ENCODE measurements at regions not wholly inside any gene's neighbourhood (a gene's known extent, or its start where the extent isn't known, plus 50 kb on each side); places are given as distances from the start of the nearest gene placed in this dataset.

DNA sequence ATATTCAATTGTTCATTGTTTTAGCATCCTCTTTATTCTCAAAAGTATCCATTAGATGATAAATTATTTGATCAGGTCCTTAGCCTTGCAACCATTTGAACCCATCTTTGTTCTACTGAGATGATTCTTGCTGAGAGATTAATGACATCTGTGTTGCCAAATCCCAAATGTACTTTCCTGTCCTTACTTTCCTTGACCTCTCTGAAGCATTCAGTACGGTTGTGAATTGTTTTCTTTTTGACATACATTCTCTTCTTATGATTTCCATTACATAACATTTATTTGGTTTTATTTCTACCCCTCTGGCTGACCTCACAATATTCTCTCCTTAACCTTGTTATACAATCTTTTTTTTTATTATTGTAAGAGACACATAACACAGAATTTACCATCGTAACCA, 1058.6 kb upstream of the CNTNAP5 start:
- no peak for DNase-seq (ENCODE audit: extremely low spot score)
- Histone ChIP-seq H3K4me3 (ENCODE audit: low read depth, low read length) (no peak overlapping the region), H3K36me3 (ENCODE audit: insufficient read depth) (no peaks in the 10 kb centered on the region), H3K27ac (ENCODE audit: low read depth) (no peak overlapping the region), H3K4me1 (ENCODE audit: insufficient read depth) (no peaks in the 10 kb centered on the region)
- 62% methylated on average over 2 of the region's 2 CpGs for WGBS

GRCh38 chr2:122977580-122977979, 1047.5 kb upstream of the CNTNAP5 start:
- DNase-seq (ENCODE audit: extremely low spot score), result no peak
- Histone ChIP-seq H3K36me3 (ENCODE audit: insufficient read depth) (no peaks in the 10 kb centered on the region), H3K4me3 (ENCODE audit: low read depth, low read length) (no peak overlapping the region), H3K4me1 (ENCODE audit: insufficient read depth) (no peaks in the 10 kb centered on the region), H3K27ac (ENCODE audit: low read depth) (no peak overlapping the region)
- 86% methylated on average over 1 of the region's 1 CpG for WGBS

DNA sequence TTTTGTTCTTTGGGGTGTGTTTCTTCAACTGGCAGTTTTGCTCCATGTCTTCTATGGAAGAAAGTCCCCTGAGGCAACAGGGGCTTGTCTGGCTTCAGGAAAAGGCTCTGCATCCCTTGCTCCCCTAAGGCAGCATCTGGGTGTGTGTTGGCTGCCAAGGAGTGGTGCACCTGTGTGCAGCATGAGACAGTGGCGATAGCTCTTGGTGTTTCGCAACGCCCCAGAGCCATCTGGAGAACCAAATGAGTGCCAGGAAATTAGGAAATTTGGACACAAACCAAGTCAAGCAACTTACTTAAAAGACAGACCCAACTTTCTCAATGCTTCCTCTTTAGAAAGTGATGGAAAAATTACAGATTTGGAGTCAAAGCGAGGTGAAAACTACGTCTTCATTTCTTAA, 1044.4 kb upstream of the CNTNAP5 start:
- no peak overlapping the region for H3K4me3 ChIP-seq (ENCODE audit: low read depth, low read length)
- H3K36me3 ChIP-seq (ENCODE audit: insufficient read depth), result no peaks in the 10 kb centered on the region
- H3K27ac ChIP-seq (ENCODE audit: low read depth), result no peak overlapping the region
- no peak for DNase-seq (ENCODE audit: extremely low spot score)
- WGBS, result 74% methylated on average over 5 of the region's 5 CpGs
- H3K4me1 ChIP-seq (ENCODE audit: insufficient read depth), result no peaks in the 10 kb centered on the region

GRCh38 chr2:122982936-122983335, 1042.2 kb upstream of the CNTNAP5 start:
- WGBS, result 86% methylated on average over 1 of the region's 1 CpG
- H3K36me3 ChIP-seq (ENCODE audit: insufficient read depth), result no peaks in the 10 kb centered on the region
- no peak for DNase-seq (ENCODE audit: extremely low spot score)
- H3K27ac ChIP-seq (ENCODE audit: low read depth), result no peak overlapping the region
- H3K4me1 ChIP-seq (ENCODE audit: insufficient read depth), result no peaks in the 10 kb centered on the region
- no peak overlapping the region for H3K4me3 ChIP-seq (ENCODE audit: low read depth, low read length)

DNA sequence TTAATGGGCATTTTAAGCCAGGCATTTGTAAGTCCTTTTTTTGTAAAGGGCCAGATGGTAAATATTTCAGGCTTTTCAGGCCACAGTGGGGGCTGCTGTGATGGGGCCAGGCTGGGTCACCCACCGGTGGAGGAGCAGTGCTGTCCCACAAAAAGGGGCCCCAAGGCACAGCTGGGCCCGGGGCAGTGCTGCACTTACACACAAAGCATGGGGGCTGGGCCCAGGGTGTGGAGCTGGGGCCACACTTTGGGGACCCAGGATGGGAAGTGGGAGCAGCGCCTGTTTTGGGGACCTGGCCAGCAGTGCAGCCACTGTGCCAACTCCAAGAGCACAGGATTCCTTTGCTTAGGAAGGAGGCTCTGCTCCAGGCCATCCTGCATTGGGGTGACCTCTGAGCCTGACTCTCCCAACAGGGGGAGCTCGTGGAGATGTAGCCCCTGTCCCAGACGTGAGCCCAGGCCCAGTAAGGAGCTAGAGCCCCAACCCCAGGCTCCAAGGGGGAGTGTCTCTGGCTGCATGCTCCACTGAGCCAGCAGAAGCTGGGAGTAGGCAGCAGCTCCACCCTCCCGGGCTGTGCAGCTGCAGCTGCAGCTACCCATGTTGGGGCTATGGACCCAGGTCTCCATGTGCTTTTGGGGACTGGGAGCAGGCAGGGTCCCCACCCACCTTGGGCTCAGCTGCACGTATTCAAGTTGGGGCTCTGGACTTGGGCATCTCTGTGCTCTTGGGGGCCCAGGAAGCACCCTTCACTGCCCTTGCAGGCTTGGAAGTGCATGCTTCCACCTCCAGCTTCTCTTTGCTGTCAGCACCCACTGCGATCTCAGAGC, 1036.5 kb upstream of the CNTNAP5 start:
- Histone ChIP-seq H3K4me1 (ENCODE audit: insufficient read depth) (no peaks in the 10 kb centered on the region), H3K4me3 (ENCODE audit: low read depth, low read length) (no peak overlapping the region), H3K36me3 (ENCODE audit: insufficient read depth) (no peaks in the 10 kb centered on the region), H3K27ac (ENCODE audit: low read depth) (no peak overlapping the region)
- WGBS, result 71% methylated on average over 8 of the region's 8 CpGs
- no peak for DNase-seq (ENCODE audit: extremely low spot score)

DNA sequence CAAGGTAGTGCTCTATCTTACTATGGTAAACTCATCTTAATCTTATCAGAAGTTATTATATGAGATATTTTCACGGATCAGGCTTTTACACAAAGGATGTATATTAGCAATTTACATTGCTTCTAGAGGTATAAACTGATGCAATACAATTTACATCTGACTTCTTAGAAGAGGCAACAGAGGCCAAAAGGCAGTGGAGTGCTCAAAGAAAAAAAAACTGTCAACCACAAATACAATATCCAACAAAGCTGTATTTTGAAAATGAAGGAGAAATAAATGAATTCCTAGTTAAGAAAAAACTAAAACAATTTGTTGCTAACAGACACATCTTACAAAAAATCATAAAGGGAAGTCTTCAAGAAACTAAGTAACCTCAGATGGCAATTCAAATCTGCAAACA, 1031.5 kb upstream of the CNTNAP5 start:
- no peak for DNase-seq (ENCODE audit: extremely low spot score)
- H3K4me1 ChIP-seq (ENCODE audit: insufficient read depth), result no peaks in the 10 kb centered on the region
- H3K36me3 ChIP-seq (ENCODE audit: insufficient read depth), result no peaks in the 10 kb centered on the region
- no peak overlapping the region for H3K27ac ChIP-seq (ENCODE audit: low read depth)
- WGBS, result 81% methylated on average over 1 of the region's 1 CpG
- no peak overlapping the region for H3K4me3 ChIP-seq (ENCODE audit: low read depth, low read length)

DNA sequence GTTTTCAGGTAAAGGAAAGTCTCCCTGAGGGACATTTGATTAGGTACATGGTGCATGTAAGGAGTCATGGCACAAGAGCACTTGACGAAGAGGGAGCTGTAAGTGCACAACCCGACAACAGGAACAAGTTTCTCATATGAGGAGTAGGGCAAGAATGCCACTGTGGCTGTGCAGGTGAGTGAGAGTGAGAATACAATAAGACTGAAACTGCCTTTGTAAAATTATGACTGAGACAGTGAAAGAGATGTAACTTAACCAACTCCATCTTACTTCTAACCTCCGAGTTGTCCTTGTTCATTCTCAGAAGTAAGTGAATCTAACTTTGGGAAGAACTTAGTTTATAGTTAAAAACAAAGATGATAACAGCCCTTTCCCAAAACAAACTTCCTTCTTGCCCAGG, 1025.8 kb upstream of the CNTNAP5 start:
- Histone ChIP-seq H3K4me1 (ENCODE audit: insufficient read depth) (no peaks in the 10 kb centered on the region), H3K36me3 (ENCODE audit: insufficient read depth) (no peaks in the 10 kb centered on the region), H3K27ac (ENCODE audit: low read depth) (no peak overlapping the region), H3K4me3 (ENCODE audit: low read depth, low read length) (no peak overlapping the region)
- 91% methylated on average over 3 of the region's 3 CpGs for WGBS
- no peak for DNase-seq (ENCODE audit: extremely low spot score)

DNA sequence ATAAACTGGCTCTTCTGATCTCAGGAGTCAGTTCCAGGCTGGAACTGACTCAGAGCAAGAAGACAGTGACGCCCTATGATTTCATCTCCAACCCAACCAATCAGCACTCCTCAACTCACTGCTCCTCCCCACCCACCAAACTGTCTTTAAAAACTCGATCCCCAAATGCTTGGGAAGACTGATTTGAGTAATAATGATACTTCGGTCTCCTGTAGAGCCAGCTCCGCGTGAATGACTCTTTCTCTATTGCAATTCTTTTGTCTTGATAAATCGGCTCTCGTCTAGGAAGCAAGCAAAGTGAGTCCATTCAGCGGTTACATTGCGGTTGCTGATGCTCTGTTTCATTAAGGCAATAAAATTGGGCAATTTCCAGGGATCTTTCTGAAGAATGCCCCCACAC, 1025.3 kb upstream of the CNTNAP5 start:
- no peaks in the 10 kb centered on the region for H3K36me3 ChIP-seq (ENCODE audit: insufficient read depth)
- H3K27ac ChIP-seq (ENCODE audit: low read depth), result no peak overlapping the region
- H3K4me1 ChIP-seq (ENCODE audit: insufficient read depth), result no peaks in the 10 kb centered on the region
- no peak overlapping the region for H3K4me3 ChIP-seq (ENCODE audit: low read depth, low read length)
- DNase-seq (ENCODE audit: extremely low spot score), result no peak
- WGBS, result 69% methylated on average over 9 of the region's 9 CpGs

DNA sequence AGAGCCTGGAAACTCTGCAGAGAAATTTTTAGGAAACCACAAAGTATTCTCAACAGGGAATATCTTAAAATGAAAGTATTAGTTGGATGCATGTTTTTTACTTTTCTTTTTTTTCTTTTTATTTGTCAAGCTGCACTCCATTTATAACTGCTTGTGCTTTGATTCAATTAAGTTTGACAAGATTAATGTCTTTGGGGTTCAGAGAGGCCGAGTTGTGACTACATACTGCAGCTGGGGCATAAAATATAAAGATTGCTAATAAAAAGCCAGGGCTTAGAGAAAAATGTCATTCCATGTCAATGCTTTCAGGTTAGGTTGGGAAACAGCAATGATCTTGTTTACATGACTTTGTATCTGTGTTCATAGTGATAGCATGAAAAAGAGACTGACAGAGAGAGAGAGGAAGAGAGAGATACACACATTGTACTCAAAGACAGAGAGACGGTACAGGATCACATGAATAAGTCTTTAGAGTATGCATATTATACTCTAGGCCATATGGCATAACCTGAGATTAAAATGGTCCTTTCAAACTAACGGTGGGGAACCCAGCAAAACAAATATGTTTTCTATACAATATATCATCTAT, 1022.3 kb upstream of the CNTNAP5 start:
- WGBS, result 39% methylated on average over 3 of the region's 3 CpGs
- H3K36me3 ChIP-seq (ENCODE audit: insufficient read depth), result no peaks in the 10 kb centered on the region
- DNase-seq (ENCODE audit: extremely low spot score), result no peak
- H3K27ac ChIP-seq (ENCODE audit: low read depth), result no peak overlapping the region
- no peak overlapping the region for H3K4me3 ChIP-seq (ENCODE audit: low read depth, low read length)
- H3K4me1 ChIP-seq (ENCODE audit: insufficient read depth), result no peaks in the 10 kb centered on the region

DNA sequence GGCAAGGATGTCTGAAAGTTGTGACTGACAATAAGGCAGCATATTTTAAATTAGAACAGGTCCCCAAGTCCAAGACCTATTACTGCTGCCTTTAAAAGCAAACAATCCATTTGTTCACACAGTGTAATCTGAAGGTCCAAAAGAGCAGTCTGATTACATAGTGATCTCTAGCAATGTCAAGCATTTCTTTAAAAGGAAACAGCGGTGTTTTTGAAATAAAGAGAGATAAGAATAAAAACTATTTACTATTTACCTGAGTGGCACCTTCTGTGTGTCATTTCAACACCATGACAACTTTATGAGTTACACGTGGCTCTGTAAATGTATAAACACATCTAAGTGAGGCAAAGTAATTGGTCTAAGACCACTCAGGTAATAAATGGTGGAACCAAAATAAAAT, 1009.9 kb upstream of the CNTNAP5 start:
- 52% methylated on average over 2 of the region's 2 CpGs for WGBS
- Histone ChIP-seq H3K4me3 (ENCODE audit: low read depth, low read length) (no peak overlapping the region), H3K4me1 (ENCODE audit: insufficient read depth) (no peaks in the 10 kb centered on the region), H3K36me3 (ENCODE audit: insufficient read depth) (no peaks in the 10 kb centered on the region), H3K27ac (ENCODE audit: low read depth) (no peak overlapping the region)
- DNase-seq (ENCODE audit: extremely low spot score), result no peak

DNA sequence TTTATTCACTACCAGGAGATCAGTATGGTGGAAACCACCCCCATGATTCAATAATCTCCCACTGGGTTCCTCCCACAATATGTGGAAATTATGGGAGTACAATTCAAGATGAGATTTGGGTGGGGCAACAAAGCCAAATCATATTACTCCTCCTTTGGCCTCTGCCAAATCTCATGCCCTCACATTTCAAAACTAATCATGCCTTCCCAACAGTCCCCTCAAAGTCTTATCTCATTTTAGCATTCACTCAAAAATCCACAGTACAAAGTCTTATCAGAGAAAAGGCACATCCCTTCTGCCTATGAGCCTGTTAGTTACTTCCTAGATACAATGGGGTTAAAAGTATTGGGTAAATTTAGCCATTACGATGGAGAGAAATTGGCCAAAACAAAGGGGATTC, 989.5 kb upstream of the CNTNAP5 start:
- Histone ChIP-seq H3K4me1 (ENCODE audit: insufficient read depth) (no peaks in the 10 kb centered on the region), H3K4me3 (ENCODE audit: low read depth, low read length) (no peak overlapping the region), H3K27ac (ENCODE audit: low read depth) (no peak overlapping the region), H3K36me3 (ENCODE audit: insufficient read depth) (no peaks in the 10 kb centered on the region)
- no peak for DNase-seq (ENCODE audit: extremely low spot score)
- WGBS, result 94% methylated on average over 1 of the region's 1 CpG

GRCh38 chr2:123036300-123036699, 988.8 kb upstream of the CNTNAP5 start:
- H3K4me3 ChIP-seq (ENCODE audit: low read depth, low read length), result no peak overlapping the region
- H3K27ac ChIP-seq (ENCODE audit: low read depth), result no peak overlapping the region
- no peaks in the 10 kb centered on the region for H3K36me3 ChIP-seq (ENCODE audit: insufficient read depth)
- H3K4me1 ChIP-seq (ENCODE audit: insufficient read depth), result no peaks in the 10 kb centered on the region
- no peak for DNase-seq (ENCODE audit: extremely low spot score)

- H3K27ac ChIP-seq (ENCODE audit: low read depth), result no peak overlapping the region
- no peaks in the 10 kb centered on the region for H3K4me1 ChIP-seq (ENCODE audit: insufficient read depth)
- no peak overlapping the region for H3K4me3 ChIP-seq (ENCODE audit: low read depth, low read length)
- H3K36me3 ChIP-seq (ENCODE audit: insufficient read depth), result no peaks in the 10 kb centered on the region
- WGBS, result 70% methylated on average over 1 of the region's 1 CpG
- DNase-seq (ENCODE audit: extremely low spot score), result no peak
Observed at GRCh38 chr2:123040506-123040905, 984.6 kb upstream of the CNTNAP5 start.

DNA sequence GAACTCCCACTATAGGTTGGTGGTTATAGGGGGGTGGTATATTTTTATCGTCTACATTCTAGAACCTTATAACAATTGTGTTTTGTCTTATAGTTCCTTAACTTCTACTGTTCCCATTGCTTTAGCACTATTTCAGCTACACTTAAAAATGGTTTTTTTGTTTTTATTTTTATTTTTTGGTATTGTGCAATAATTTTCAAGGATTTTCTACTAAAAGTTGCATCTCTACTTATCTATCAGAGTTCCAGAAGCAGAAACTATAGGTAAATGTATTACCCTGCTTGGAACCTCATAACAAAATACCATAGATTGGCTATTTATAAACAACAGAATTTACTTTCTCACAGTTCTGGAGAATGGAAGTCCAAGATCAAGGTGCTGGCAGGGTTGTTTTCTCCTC, 981.6 kb upstream of the CNTNAP5 start:
- H3K36me3 ChIP-seq (ENCODE audit: insufficient read depth), result no peaks in the 10 kb centered on the region
- no peak overlapping the region for H3K4me3 ChIP-seq (ENCODE audit: low read depth, low read length)
- 100% methylated on average over 1 of the region's 1 CpG for WGBS
- H3K4me1 ChIP-seq (ENCODE audit: insufficient read depth), result no peaks in the 10 kb centered on the region
- DNase-seq (ENCODE audit: extremely low spot score), result no peak
- no peak overlapping the region for H3K27ac ChIP-seq (ENCODE audit: low read depth)

Measured in urinary bladder (tissue), 3 donors.